GM21529 (cell line): ENCODE measurements at regions not wholly inside any gene's neighbourhood (a gene's known extent, or its start where the extent isn't known, plus 50 kb on each side); places are given as distances from the start of the nearest gene placed in this dataset.
"Not testable (repeated sequence)": the region's sequence is repeated elsewhere in the genome, so short reads cannot be mapped to it uniquely, and the experiment has no call there.

Experiments used
- ATAC-seq: cut with Tn5 transposase; IDR thresholded peaks from one replicate; pipeline ENCODE4 v1.9.1; 2021; ENCODE audit not compliant: unreplicated experiment

GRCh38 chr5:91599863-91600262 is 216.7 kb upstream of the ARRDC3 start:
- no peak for ATAC-seq

- no peak for ATAC-seq
Measured at GRCh38 chr5:91598216-91598615, 215.1 kb upstream of the ARRDC3 start.

DNA sequence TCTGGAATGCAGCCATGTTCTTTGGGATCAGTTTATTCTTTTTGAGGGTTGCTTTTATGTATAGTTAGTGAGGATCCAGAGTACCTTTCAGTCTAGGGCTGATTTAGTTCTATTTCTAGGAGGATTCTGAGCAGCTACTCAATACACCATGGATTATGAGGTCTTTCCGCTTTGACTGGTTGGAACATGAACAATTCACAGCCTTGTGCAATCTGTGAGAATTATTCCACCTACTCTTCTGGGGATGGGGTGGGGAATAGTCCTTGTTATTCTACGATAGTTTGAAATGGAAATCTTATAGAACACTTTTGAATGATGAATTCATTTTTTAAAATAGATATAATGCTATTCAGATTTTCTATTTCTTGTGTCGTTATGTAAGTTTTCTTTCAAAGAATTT is 212.3 kb upstream of the ARRDC3 start:
- ATAC-seq, result no peak

DNA sequence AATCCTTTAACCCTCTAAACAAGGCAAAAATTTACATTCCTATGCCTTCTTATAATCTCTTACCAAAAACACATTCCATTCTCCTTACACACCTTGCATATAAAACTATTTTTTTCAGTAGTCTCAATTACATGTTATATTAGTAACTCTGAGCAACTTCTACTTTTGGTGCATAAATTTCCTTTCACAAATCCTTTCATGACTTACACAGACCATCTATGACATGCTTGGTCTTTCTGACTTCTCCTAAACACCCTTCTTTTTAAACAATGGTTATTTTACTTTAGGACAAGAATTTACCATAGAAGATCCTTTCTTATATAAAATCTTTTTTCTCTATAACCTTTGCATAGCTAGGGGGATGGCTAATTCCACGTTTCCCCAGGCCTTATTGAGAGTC is 208.0 kb upstream of the ARRDC3 start:
- ATAC-seq, result no peak

GRCh38 chr5:91586232-91586631 is 203.1 kb upstream of the ARRDC3 start:
- ATAC-seq, result no peak

DNA sequence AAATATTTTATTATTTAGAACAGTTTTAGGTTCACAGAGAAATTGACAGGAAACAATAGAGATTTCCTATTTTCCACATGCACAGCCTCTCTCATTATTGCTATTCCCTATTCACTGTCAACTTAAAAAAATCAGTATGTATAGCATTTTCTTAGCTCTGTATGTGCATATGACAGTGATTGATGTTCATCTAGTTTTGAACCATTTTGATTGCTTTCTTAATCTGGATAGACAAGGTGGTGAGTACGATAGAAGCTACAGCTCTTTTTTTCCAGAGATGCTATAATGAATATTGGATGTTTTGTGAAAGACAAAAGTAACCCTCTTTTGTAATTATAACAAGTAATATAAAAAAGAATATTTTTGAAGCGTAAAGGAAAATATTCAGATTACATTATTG is 201.2 kb upstream of the ARRDC3 start:
- no peak for ATAC-seq

DNA sequence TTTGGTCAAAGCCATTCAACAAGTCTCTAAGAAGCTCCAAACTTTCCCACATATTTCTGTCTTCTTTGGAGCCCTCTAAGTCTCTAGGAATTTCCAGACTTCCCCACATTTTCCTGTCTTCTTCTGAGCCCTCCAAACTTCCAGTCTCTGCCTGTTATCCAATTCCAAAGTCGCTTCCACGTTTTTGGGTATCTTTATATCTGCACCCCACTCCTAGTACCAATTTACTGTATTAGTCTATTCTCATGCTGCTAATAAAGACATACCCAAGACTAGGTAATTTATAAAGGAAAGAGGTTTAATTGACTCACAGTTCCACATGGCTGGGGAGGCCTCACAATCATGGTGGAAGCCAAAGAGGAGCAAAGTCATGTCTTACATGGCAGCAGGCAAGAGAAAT is 182.9 kb upstream of the ARRDC3 start:
- ATAC-seq, result not testable (repeated sequence)

GRCh38 chr5:91562922-91563321 is 179.8 kb upstream of the ARRDC3 start:
- ATAC-seq, result no peak

GRCh38 chr5:91541696-91542095 is 158.6 kb upstream of the ARRDC3 start:
- ATAC-seq, result no peak

DNA sequence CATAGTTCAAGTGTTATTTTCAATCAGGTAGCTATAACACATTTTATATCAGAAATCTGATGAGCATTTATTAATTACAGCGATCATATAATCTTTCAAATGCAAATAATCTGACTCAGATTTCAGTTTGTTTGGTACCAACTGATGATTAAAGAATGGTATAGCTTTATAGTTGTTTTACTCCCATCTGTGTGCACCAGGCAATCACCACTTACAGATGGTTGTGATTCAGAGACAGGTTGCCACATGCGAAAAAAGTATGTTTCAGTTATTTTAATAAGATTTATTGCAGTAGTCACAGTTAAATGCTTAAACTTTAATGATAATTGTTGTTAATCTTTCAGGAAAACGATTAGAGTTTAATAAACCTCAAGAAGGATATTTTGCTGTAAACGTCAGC is 155.1 kb upstream of the ARRDC3 start:
- no peak for ATAC-seq

DNA sequence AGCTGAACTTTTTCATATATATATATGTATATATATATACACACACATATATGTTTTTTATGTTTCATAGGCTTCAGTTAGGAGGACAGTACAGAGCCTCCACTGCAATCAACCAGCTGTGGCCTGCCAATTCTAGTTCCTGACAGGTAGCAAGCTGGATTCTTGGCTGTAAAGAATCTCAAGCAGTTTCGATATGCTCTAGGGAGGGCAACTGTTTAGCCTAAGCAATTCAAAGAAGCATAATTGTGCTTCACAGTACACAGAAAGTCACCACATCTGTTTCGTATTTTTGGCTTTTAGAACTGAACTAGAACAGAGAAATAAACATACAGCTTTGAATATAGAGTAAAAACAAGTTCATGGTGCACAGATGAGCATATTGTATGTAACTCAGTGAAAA is 152.4 kb upstream of the ARRDC3 start:
- ATAC-seq, result no peak

DNA sequence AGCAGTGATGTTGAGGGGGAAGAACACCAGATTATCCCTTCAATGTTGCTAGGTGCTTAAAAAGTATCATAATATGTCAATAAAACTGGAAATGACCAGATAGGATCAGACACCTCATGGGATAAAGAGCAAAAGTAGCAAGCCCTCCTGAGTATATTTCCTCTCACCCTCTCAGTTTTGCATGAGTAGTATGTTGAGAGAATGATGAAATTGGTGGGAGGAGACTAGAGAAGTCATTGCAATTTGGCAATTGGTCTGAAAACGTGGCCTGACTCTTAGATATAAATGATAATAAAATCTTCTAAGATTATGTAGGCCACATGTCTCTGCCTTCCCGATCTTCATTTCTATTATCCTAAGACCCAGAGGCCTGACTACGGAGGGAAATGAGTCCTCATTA is 151.2 kb upstream of the ARRDC3 start:
- no peak for ATAC-seq

- no peak for ATAC-seq
Measured at GRCh38 chr5:91532779-91533178, 149.7 kb upstream of the ARRDC3 start.

GRCh38 chr5:91532281-91532680 is 149.2 kb upstream of the ARRDC3 start:
- ATAC-seq, result no peak

DNA sequence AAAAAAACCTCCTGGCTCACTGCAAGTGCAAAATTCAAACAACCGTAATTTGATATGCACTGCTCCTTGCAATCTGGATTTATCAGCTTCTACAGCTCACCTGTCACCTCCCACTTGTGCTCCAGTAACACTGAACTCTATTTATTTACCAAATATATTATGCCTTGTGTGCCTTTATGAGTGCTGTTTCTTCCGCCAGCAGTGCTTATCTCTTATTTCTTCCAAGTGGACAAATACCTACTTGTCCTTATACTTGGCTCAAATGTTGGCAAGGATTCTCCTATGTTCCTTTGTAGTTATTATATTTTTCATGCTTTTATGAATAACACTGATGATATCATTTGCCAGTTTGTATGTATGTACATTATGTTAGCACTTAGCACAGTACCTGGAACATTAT is 145.7 kb upstream of the ARRDC3 start:
- no peak for ATAC-seq

DNA sequence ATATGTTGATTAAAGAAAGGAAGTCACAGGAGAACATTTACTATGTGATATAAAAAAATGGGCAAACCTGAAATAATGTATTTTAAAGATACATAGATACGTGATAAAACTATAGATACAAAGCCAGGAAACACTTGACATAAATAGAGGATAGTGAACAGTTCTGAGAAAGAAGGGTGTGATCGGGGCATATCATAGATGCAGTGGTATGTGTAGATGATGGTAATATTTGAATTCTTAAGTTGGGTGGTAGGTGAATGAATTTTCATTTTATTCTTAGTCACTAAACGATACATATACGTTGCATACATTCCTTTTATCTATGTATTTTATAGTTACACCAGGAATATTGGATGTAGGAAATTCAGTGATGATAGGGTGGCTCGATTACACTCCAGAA is 138.7 kb upstream of the ARRDC3 start:
- no peak for ATAC-seq

GRCh38 chr5:91521334-91521733 is 138.2 kb upstream of the ARRDC3 start:
- ATAC-seq, result no peak

- ATAC-seq, result no peak
Measured at GRCh38 chr5:91514400-91514799, 131.3 kb upstream of the ARRDC3 start.

- ATAC-seq, result no peak
Measured at GRCh38 chr5:91503321-91503720, 120.2 kb upstream of the ARRDC3 start.

GRCh38 chr5:91500758-91501157 is 117.6 kb upstream of the ARRDC3 start:
- no peak for ATAC-seq

GRCh38 chr5:91499943-91500531 is 116.9 kb upstream of the ARRDC3 start:
- peak; percentile 75 for ATAC-seq

- no peak for ATAC-seq
Measured at GRCh38 chr5:91495699-91496098, 112.6 kb upstream of the ARRDC3 start.

DNA sequence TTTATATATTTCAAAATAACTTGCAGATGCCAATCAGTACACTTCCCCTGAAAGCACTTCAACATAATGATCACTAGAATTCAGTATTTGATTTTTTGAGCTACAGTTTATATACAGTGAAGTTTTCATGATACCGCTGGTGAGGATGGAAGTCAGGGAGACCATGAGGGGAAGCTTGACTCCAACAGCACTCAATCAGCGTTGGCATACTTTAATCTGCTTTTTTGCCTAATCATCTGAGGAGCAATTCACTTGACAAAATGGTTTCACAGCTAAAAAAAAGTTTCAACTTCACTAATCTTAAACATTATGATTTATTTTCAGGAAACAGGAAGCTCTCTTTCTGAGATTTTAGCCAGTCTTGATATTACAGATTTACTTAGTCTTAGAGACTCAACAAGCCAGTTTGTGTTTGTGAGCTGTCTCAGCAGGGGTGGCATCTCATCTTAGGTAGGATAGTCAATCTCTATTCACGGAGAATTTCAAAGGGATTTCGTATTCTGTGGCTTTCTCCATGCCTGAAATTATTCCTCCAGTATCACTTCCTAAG is 111.4 kb upstream of the ARRDC3 start:
- no peak for ATAC-seq
